DND-41 (cell line): ENCODE measurements at regions not wholly inside any gene's neighbourhood (a gene's known extent, or its start where the extent isn't known, plus 50 kb on each side); places are given as distances from the start of the nearest gene placed in this dataset.

Experiments used
- ATAC-seq: fragments of 200-7000 bp; cut with Tn5 transposase; 3 replicates; pipeline ENCODE4 v1.9.1; 2021; ENCODE audit warnings: low read depth; ENCODE audit not compliant: insufficient read depth
- DNase-seq: peaks from one replicate; pipeline ENCODE4 v3.0.0-alpha.2; 2020
- H2AFZ ChIP-seq: 2 replicates; pipeline ENCODE4 v1.6.0; 2012; ENCODE audit warnings: low read depth, low read length
- H3K27ac ChIP-seq: 2 replicates; pipeline ENCODE4 v1.5.1; 2012; ENCODE audit warnings: low read length, inconsistent platforms
- H3K27me3 ChIP-seq: fragments of 200-600 bp; sonication (generic); 2 replicates; pipeline ENCODE4 v1.6.0; 2012; ENCODE audit warnings: low read length, mild to moderate bottlenecking, inconsistent platforms; ENCODE audit not compliant: insufficient read depth, poor library complexity
- H3K36me3 ChIP-seq: 2 replicates; pipeline ENCODE4 v1.5.1; 2012; ENCODE audit warnings: low read length, inconsistent platforms; ENCODE audit not compliant: insufficient read depth
- H3K4me1 ChIP-seq: 2 replicates; pipeline ENCODE4 v1.5.1; 2012; ENCODE audit warnings: mild to moderate bottlenecking, low read length; ENCODE audit not compliant: insufficient read depth
- H3K4me2 ChIP-seq: 2 replicates; pipeline ENCODE4 v1.6.0; 2012; ENCODE audit warnings: mild to moderate bottlenecking, moderate library complexity, low read length, inconsistent platforms; ENCODE audit not compliant: insufficient read depth
- H3K4me3 ChIP-seq, 2 experiments: fragments of 200-600 bp in 1 of 2; shearing (Covaris generic) in 1 of 2; 2 replicates each; pipeline ENCODE4 v1.5.1; 2012 to 2016; ENCODE audit warnings: inconsistent platforms in 2 of 2, low read length in 2 of 2, mild to moderate bottlenecking in 2 of 2, low read depth in 1 of 2, moderate library complexity in 1 of 2
- H3K79me2 ChIP-seq: 2 replicates; pipeline ENCODE4 v1.6.0; 2012; ENCODE audit warnings: low read length, inconsistent platforms; ENCODE audit not compliant: insufficient read depth
- H3K9ac ChIP-seq: 2 replicates; pipeline ENCODE4 v1.6.0; 2012; ENCODE audit warnings: low read depth, mild to moderate bottlenecking, inconsistent platforms, low read length, moderate library complexity
- H3K9me3 ChIP-seq: 2 replicates; pipeline ENCODE4 v1.5.1; 2012; ENCODE audit warnings: low read length, moderate library complexity, mild to moderate bottlenecking, inconsistent platforms; ENCODE audit not compliant: insufficient read depth, severe bottlenecking
- H4K20me1 ChIP-seq: 2 replicates; pipeline ENCODE4 v1.6.0; 2012; ENCODE audit warnings: low read length; ENCODE audit not compliant: insufficient read depth
- EZH2 ChIP-seq: IDR thresholded peaks from 3 replicates; pipeline ENCODE4 v1.6.1; 2012; ENCODE audit warnings: borderline replicate concordance, low read depth, mild to moderate bottlenecking, moderate library complexity, low read length, inconsistent platforms; ENCODE audit not compliant: severe bottlenecking
- TF ChIP-seq, protein P1 (sequence below): IDR thresholded peaks from 2 replicates; pipeline ENCODE4 v1.5.1; 2012; ENCODE audit warnings: borderline replicate concordance, low read length, moderate library complexity, mild to moderate bottlenecking; ENCODE audit not compliant: poor library complexity, severe bottlenecking; ENCODE audit errors: extremely low read depth

DNA sequence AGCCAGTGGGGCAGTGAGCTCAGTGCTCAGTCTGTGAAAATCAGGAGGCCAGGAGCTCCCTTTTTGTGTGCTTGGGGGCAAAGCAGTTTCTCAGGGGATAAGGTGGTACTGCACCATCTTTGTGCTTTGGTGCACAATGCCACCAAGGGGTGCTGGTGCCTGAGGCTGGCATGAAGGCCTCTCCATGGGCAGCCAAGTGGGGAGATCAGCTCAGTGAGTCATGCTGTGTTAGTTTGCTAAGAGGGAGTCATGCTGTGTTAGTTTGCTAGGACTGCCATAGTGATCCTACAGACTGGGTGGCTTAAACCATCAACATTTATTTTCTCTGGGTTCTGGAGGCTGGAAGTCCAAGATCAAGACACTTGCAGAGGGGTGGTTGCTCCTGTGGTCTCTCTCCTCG is 428.1 kb downstream of the PRDM2 start:
- H3K36me3 ChIP-seq, result no peaks in the 10 kb centered on the region
- no peak for DNase-seq
- H3K79me2 ChIP-seq, result no peaks in the 10 kb centered on the region
- H3K4me1 ChIP-seq, result no peaks in the 10 kb centered on the region
- H2AFZ ChIP-seq, result no peak overlapping the region
- no peak overlapping the region for H3K27ac ChIP-seq
- no peaks in the 10 kb centered on the region for H3K27me3 ChIP-seq
- H3K4me3 ChIP-seq, result no peak overlapping the region
- H3K9ac ChIP-seq, result no peak overlapping the region
- TF ChIP-seq, protein P1, sequence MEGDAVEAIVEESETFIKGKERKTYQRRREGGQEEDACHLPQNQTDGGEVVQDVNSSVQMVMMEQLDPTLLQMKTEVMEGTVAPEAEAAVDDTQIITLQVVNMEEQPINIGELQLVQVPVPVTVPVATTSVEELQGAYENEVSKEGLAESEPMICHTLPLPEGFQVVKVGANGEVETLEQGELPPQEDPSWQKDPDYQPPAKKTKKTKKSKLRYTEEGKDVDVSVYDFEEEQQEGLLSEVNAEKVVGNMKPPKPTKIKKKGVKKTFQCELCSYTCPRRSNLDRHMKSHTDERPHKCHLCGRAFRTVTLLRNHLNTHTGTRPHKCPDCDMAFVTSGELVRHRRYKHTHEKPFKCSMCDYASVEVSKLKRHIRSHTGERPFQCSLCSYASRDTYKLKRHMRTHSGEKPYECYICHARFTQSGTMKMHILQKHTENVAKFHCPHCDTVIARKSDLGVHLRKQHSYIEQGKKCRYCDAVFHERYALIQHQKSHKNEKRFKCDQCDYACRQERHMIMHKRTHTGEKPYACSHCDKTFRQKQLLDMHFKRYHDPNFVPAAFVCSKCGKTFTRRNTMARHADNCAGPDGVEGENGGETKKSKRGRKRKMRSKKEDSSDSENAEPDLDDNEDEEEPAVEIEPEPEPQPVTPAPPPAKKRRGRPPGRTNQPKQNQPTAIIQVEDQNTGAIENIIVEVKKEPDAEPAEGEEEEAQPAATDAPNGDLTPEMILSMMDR, result no peak
- no peak for TF ChIP-seq EZH2
- no peaks in the 10 kb centered on the region for H4K20me1 ChIP-seq
- no peak overlapping the region for H3K4me2 ChIP-seq
- no peak for ATAC-seq
- H3K9me3 ChIP-seq, result no peaks in the 10 kb centered on the region

DNA sequence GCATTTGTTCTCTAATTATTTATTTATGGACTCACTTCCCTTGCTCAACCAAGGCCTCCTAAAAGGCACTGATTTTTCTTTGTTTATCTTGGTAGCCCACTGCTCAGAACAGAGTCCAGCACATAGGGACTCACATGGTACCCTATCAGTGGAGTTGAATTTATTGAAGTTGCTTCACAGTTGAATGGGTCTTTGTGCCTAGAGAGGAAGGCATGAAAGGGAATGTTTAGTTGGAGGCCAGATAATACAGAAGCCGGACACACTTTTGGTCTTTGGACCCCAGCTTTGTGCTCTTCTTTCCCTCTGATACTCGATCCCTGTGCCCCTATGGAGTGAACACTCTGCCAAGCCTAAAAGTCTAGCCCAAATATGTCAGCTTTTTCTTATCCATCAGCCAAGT is 429.0 kb downstream of the PRDM2 start:
- Histone ChIP-seq H3K79me2 (no peaks in the 10 kb centered on the region), H3K9me3 (no peaks in the 10 kb centered on the region), H3K27ac (no peak overlapping the region), H3K4me2 (no peak overlapping the region), H2AFZ (no peak overlapping the region), H3K4me3 (no peak overlapping the region), H4K20me1 (no peaks in the 10 kb centered on the region), H3K36me3 (no peaks in the 10 kb centered on the region), H3K9ac (no peak overlapping the region), H3K4me1 (no peaks in the 10 kb centered on the region), H3K27me3 (no peaks in the 10 kb centered on the region)
- ATAC-seq (no peak), DNase-seq (no peak)
- TF ChIP-seq EZH2, result no peak
- TF ChIP-seq, protein P1, result no peak

DNA sequence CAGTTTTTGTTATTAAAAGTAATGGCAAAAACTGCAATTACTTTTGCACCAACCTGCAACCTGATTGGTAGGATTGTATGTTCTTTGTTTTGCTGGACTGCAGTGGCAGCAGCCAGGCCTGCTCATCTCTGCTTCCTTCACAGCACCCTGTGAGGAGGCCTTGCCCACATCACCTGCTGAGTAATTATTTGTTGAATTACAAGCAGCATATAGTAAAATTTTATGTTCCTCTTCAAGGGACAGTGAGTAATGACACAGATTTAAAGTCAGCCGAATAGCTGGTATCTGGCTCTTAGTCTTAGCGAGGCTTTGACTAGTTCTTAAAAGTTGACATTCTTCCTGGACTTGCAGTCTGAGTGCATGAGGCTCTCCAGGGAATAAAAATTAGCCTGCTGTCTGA is 435.1 kb downstream of the PRDM2 start:
- Histone ChIP-seq H3K9ac (no peak overlapping the region), H2AFZ (no peak overlapping the region), H3K79me2 (no peaks in the 10 kb centered on the region), H3K27me3 (no peaks in the 10 kb centered on the region), H4K20me1 (no peaks in the 10 kb centered on the region), H3K36me3 (no peaks in the 10 kb centered on the region), H3K4me1 (no peaks in the 10 kb centered on the region), H3K4me3 (no peak overlapping the region), H3K27ac (no peak overlapping the region), H3K9me3 (no peaks in the 10 kb centered on the region), H3K4me2 (no peak overlapping the region)
- no peak for DNase-seq
- ATAC-seq, result no peak
- TF ChIP-seq, protein P1, result no peak
- no peak for TF ChIP-seq EZH2
